ENCODE measurements at regions not wholly inside any gene's neighbourhood (a gene's known extent, or its start where the extent isn't known, plus 50 kb on each side); places are given as distances from the start of the nearest gene placed in this dataset.

- H3K36me3 ChIP-seq (ENCODE audit: insufficient read depth, low read length) = no peaks in the 10 kb centered on the region
- no peaks in the 10 kb centered on the region for H3K9me2 ChIP-seq (replicated peaks; ENCODE audit: low read depth, low read length)
- no peaks in the 10 kb centered on the region for H4K20me1 ChIP-seq (ENCODE audit: insufficient read depth, low read length, poor library complexity, severe bottlenecking)
- TF ChIP-seq CTCF (conservative IDR thresholded peaks at IDR 0.05; ENCODE audit: low read length) (no peak), EZH2phosphoT487 (IDR thresholded peaks at IDR 0.05; ENCODE audit: borderline replicate concordance) (no peak)
- H3K27me3 ChIP-seq (ENCODE audit: insufficient read depth, low read length, poor library complexity, severe bottlenecking) = no peaks in the 10 kb centered on the region
- no peaks in the 10 kb centered on the region for H3K9me3 ChIP-seq (ENCODE audit: insufficient read depth, low read depth, low read length)
- H2AFZ ChIP-seq (ENCODE audit: low read length) = no peak overlapping the region
- peaks cover 4% of the 10 kb centered on the region for H3K4me1 ChIP-seq (ENCODE audit: insufficient read depth, low read length, poor library complexity, severe bottlenecking)
- no peak overlapping the region for H3K4me2 ChIP-seq (ENCODE audit: low read depth, low read length, poor library complexity, severe bottlenecking)
- H3K79me2 ChIP-seq (ENCODE audit: insufficient read depth, low read length) = no peaks in the 10 kb centered on the region
- no peak overlapping the region for H3K9ac ChIP-seq (ENCODE audit: low read depth, low read length, poor library complexity, severe bottlenecking)
- H3K4me3 ChIP-seq (ENCODE audit: low read length, poor library complexity, severe bottlenecking) = no peak overlapping the region
- no peaks in the 10 kb centered on the region for H3F3A ChIP-seq (ENCODE audit: low read depth)
Measured at GRCh38 chr1:45272913-45273371, 53.8 kb upstream of the HPDL start.

- no peaks in the 10 kb centered on the region for H3K36me3 ChIP-seq (ENCODE audit: insufficient read depth, low read length)
- TF ChIP-seq CTCF (conservative IDR thresholded peaks at IDR 0.05; ENCODE audit: low read length) = no peak
- no peak for TF ChIP-seq EZH2phosphoT487 (IDR thresholded peaks at IDR 0.05; ENCODE audit: borderline replicate concordance)
- no peaks in the 10 kb centered on the region for H3K79me2 ChIP-seq (ENCODE audit: insufficient read depth, low read length)
- H3K4me1 ChIP-seq (ENCODE audit: insufficient read depth, low read length, poor library complexity, severe bottlenecking) = peaks cover 4% of the 10 kb centered on the region
- no peaks in the 10 kb centered on the region for H3K9me2 ChIP-seq (replicated peaks; ENCODE audit: low read depth, low read length)
- peak overlapping the region; percentile 82 for H2AFZ ChIP-seq (ENCODE audit: low read length)
- H3K27me3 ChIP-seq (ENCODE audit: insufficient read depth, low read length, poor library complexity, severe bottlenecking) = no peaks in the 10 kb centered on the region
- no peaks in the 10 kb centered on the region for H4K20me1 ChIP-seq (ENCODE audit: insufficient read depth, low read length, poor library complexity, severe bottlenecking)
- no peaks in the 10 kb centered on the region for H3K9me3 ChIP-seq (ENCODE audit: insufficient read depth, low read depth, low read length)
- peak overlapping the region; percentile 0 for H3K4me3 ChIP-seq (ENCODE audit: low read length, poor library complexity, severe bottlenecking)
- H3K4me2 ChIP-seq (ENCODE audit: low read depth, low read length, poor library complexity, severe bottlenecking) = peak overlapping the region; percentile 7
- H3K9ac ChIP-seq (ENCODE audit: low read depth, low read length, poor library complexity, severe bottlenecking) = no peak overlapping the region
- no peaks in the 10 kb centered on the region for H3F3A ChIP-seq (ENCODE audit: low read depth)
Measured at GRCh38 chr1:45275054-45275453, 51.6 kb upstream of the HPDL start.
